IMR-90 (cell line): ENCODE measurements at regions not wholly inside any gene's neighbourhood (a gene's known extent, or its start where the extent isn't known, plus 50 kb on each side); places are given as distances from the start of the nearest gene placed in this dataset.

Experiments
- ATAC-seq: fragments of 200-7000 bp; cut with Tn5 transposase; 2 replicates; pipeline ENCODE4 v1.9.1; 2020; ENCODE audit warnings: low read depth, mild to moderate bottlenecking, moderate library complexity
- BruUV-seq: library from RNA; stranded (reverse); fragments of 400-500 nt; replicated peaks from 2 replicates; lab custom pipeline; 2021; lab: Mats Ljungman, UMichigan
- CTCF ChIA-PET: fragments of 300-600 bp; formaldehyde crosslinking; extraction: SDS; loops from one replicate; lab custom pipeline; 2021; ENCODE audit warnings: antibody characterized with exemption; lab: Yijun Ruan, JAX
- POLR2A ChIA-PET: fragments of 300-600 bp; sonication (Branson Sonifier 250); formaldehyde crosslinking; loops from one replicate; lab custom pipeline; 2022; ENCODE audit warnings: antibody characterized with exemption; ENCODE audit not compliant: unreplicated experiment; lab: Charles Lee
- DNase-seq: peaks from one replicate; pipeline ENCODE4 v3.0.0; 2013
- H2AFZ ChIP-seq: replicated peaks from 2 replicates; pipeline ENCODE3; 2013; ENCODE audit warnings: low read length, mild to moderate bottlenecking; ENCODE audit not compliant: poor library complexity
- H2AK5ac ChIP-seq: 2 replicates; pipeline ENCODE4 v1.6.1; 2013; ENCODE audit warnings: low read depth, low read length, inconsistent platforms
- H2AK9ac ChIP-seq: replicated peaks from 2 replicates; pipeline ENCODE3; 2013; ENCODE audit warnings: mild to moderate bottlenecking, low read depth, low read length, moderate library complexity; ENCODE audit not compliant: poor library complexity
- H2BK120ac ChIP-seq: 2 replicates; pipeline ENCODE4 v1.6.1; 2013; ENCODE audit warnings: low read depth, low read length, inconsistent platforms
- H2BK15ac ChIP-seq: 3 replicates; pipeline ENCODE4 v1.6.1; 2013; ENCODE audit warnings: low read depth, low read length, inconsistent platforms
- H2BK20ac ChIP-seq: 2 replicates; pipeline ENCODE4 v1.6.1; 2013; ENCODE audit warnings: low read depth, mild to moderate bottlenecking, inconsistent platforms, low read length, moderate library complexity
- H2BK5ac ChIP-seq: 2 replicates; pipeline ENCODE4 v1.6.1; 2013; ENCODE audit warnings: mild to moderate bottlenecking, low read depth, low read length, inconsistent platforms; ENCODE audit not compliant: poor library complexity, severe bottlenecking
- H3K14ac ChIP-seq: replicated peaks from 2 replicates; pipeline ENCODE4 v1.6.1; 2013; ENCODE audit warnings: low read depth, low read length, inconsistent platforms
- H3K18ac ChIP-seq: 2 replicates; pipeline ENCODE4 v1.6.1; 2013; ENCODE audit warnings: low read depth, low read length, control low read depth
- H3K23ac ChIP-seq: 2 replicates; pipeline ENCODE4 v1.6.1; 2013; ENCODE audit warnings: low read depth, low read length, inconsistent platforms
- H3K27ac ChIP-seq: 2 replicates; pipeline ENCODE4 v1.5.1; 2013; ENCODE audit warnings: mild to moderate bottlenecking, control low read depth, low read length; ENCODE audit not compliant: insufficient read depth
- H3K27me3 ChIP-seq: 2 replicates; pipeline ENCODE4 v1.6.1; 2013; ENCODE audit warnings: low read length; ENCODE audit not compliant: control insufficient read depth, insufficient read depth
- H3K36me3 ChIP-seq: 2 replicates; pipeline ENCODE4 v1.6.1; 2013; ENCODE audit warnings: low read length, mixed read lengths; ENCODE audit not compliant: control insufficient read depth, insufficient read depth
- H3K4ac ChIP-seq: 2 replicates; pipeline ENCODE4 v1.6.1; 2013; ENCODE audit warnings: low read depth, low read length, inconsistent platforms
- H3K4me1 ChIP-seq: 2 replicates; pipeline ENCODE4 v1.6.1; 2013; ENCODE audit warnings: low read length, mixed read lengths; ENCODE audit not compliant: control insufficient read depth, insufficient read depth
- H3K4me2 ChIP-seq: 2 replicates; pipeline ENCODE4 v1.6.1; 2013; ENCODE audit warnings: low read depth, mild to moderate bottlenecking, control low read depth, low read length, moderate library complexity
- H3K4me3 ChIP-seq: 2 replicates; pipeline ENCODE4 v1.5.1; 2013; ENCODE audit warnings: low read depth, mild to moderate bottlenecking, control low read depth, low read length, moderate library complexity; ENCODE audit not compliant: insufficient read depth
- H3K56ac ChIP-seq: 2 replicates; pipeline ENCODE4 v1.6.1; 2013; ENCODE audit warnings: low read length, inconsistent platforms; ENCODE audit not compliant: insufficient read depth; ENCODE audit errors: extremely low read depth
- H3K79me1 ChIP-seq, 2 experiments: 2 replicates each; pipeline ENCODE4 v1.6.1; 2013; ENCODE audit warnings: low read length in 2 of 2, inconsistent platforms in 1 of 2, low read depth in 1 of 2
- H3K9ac ChIP-seq: 2 replicates; pipeline ENCODE4 v1.6.1; 2013; ENCODE audit warnings: low read depth, low read length, control low read depth
- H3K9me1 ChIP-seq: 2 replicates; pipeline ENCODE4 v1.6.1; 2013; ENCODE audit warnings: low read length, inconsistent platforms; ENCODE audit not compliant: insufficient read depth
- H3K9me3 ChIP-seq: 2 replicates; pipeline ENCODE4 v1.6.1; 2013; ENCODE audit warnings: low read length; ENCODE audit not compliant: control insufficient read depth, insufficient read depth
- H4K20me1 ChIP-seq: 2 replicates; pipeline ENCODE4 v1.6.1; 2013; ENCODE audit warnings: low read length, inconsistent platforms; ENCODE audit not compliant: insufficient read depth
- H4K5ac ChIP-seq: 2 replicates; pipeline ENCODE4 v1.6.1; 2013; ENCODE audit warnings: mild to moderate bottlenecking, low read depth, low read length, control low read depth
- H4K8ac ChIP-seq, 2 experiments: 2 replicates each; pipeline ENCODE4 v1.6.1; 2013; ENCODE audit warnings: low read depth in 2 of 2, low read length in 2 of 2, control low read depth in 1 of 2, inconsistent platforms in 1 of 2
- H4K91ac ChIP-seq: 2 replicates; pipeline ENCODE4 v1.6.1; 2013; ENCODE audit warnings: low read depth, low read length, inconsistent platforms; ENCODE audit not compliant: insufficient read depth
- CTCF ChIP-seq: conservative IDR thresholded peaks from 2 replicates; pipeline ENCODE4 v1.5.1; 2012; ENCODE audit warnings: mild to moderate bottlenecking, low read depth, low read length, improper control_type of control experiment
- WGBS, 2 experiments: methylation state at CpG; one replicate each; pipeline versions ENCODE4 v1.1.5 to v1.1.7; 2013; ENCODE audit warnings: missing lambda C conversion rate in 2 of 2; ENCODE audit not compliant: insufficient read length in 1 of 2; ENCODE audit errors: extremely low coverage in 2 of 2; 5-methylcytosine and 5-hydroxymethylcytosine counted together
- dilution Hi-C: fragments of 300-500 bp; cut with HindIII; formaldehyde crosslinking; loops from one replicate; pipeline ENCODE4 v1.14.3; 2018; ENCODE audit warnings: low sequenced_read_pairs; ENCODE audit not compliant: unreplicated experiment
- in situ Hi-C: fragments of 300-500 bp; cut with MboI; formaldehyde crosslinking; loops from 3 replicates; pipeline ENCODE4 v1.14.3; 2019; ENCODE audit warnings: low sequenced_read_pairs, inconsistent platforms, mixed read lengths
- intact Hi-C: fragments of 100-400 bp; cut with micrococcal nuclease; formaldehyde crosslinking; loops from 2 replicates; pipeline ENCODE4 v1.10.0; 2022

GRCh38 chr14:41393512-41393911 lies 213.2 kb upstream of the LRFN5 start:
- in situ Hi-C loops = no loop called here
- no CpG with 5 or more reads among the region's 6 CpGs for WGBS, 2 experiments

More at GRCh38 chr14:41393512-41393911, 213.2 kb upstream of the LRFN5 start:
- ATAC-seq (no peak), DNase-seq (no peak)
- Histone ChIP-seq H2AFZ (no peak overlapping the region), H3K9me3 (peaks cover 2% of the 10 kb centered on the region; the same call in 1 of the 2 replicates), H2AK9ac (no peak overlapping the region), H3K27me3 (no peaks in the 10 kb centered on the region), H3K27ac (no peak overlapping the region), H3K4me1 (no peaks in the 10 kb centered on the region), H3K18ac (no peak overlapping the region), H2BK120ac (no peak overlapping the region), H3K4me3 (no peak overlapping the region), H4K91ac (no peak overlapping the region), H3K23ac (no peak overlapping the region), H3K79me1 (no peaks in the 10 kb centered on the region), H2BK15ac (no peak overlapping the region), H3K9me1 (no peaks in the 10 kb centered on the region), H3K14ac (no peak overlapping the region), H2BK20ac (no peak overlapping the region), H2AK5ac (no peak overlapping the region), H4K20me1 (no peaks in the 10 kb centered on the region), H3K4me2 (no peak overlapping the region), H3K36me3 (no peaks in the 10 kb centered on the region), H2BK5ac (no peak overlapping the region), H4K5ac (no peak overlapping the region), H4K8ac (no peak overlapping the region), H3K9ac (no peak overlapping the region), H3K56ac (no peak overlapping the region), H3K4ac (no peak overlapping the region)
- CTCF ChIA-PET = no interaction called here
- POLR2A ChIA-PET = no interaction called here
- intact Hi-C loops = no loop called here
- BruUV-seq = no TSS peak
- dilution Hi-C loops = no loop called here
- no peak for TF ChIP-seq CTCF
